SU-DHL-6 (cell line): ENCODE measurements at regions not wholly inside any gene's neighbourhood (a gene's known extent, or its start where the extent isn't known, plus 50 kb on each side); places are given as distances from the start of the nearest gene placed in this dataset.

Experiments used
- H2AFZ ChIP-seq: fragments of 200-600 bp; sonication (generic); 2 replicates; pipeline ENCODE4 v1.6.1; 2014; ENCODE audit warnings: low read depth, mild to moderate bottlenecking, moderate library complexity, mixed read lengths, antibody characterized with exemption, low read length; ENCODE audit not compliant: severe bottlenecking
- H3F3A ChIP-seq: fragments of 200-600 bp; shearing (Covaris generic); 2 replicates; pipeline ENCODE4 v1.6.0; 2016; ENCODE audit warnings: antibody characterized with exemption, mild to moderate bottlenecking; ENCODE audit not compliant: insufficient read depth
- H3K27ac ChIP-seq: fragments of 200-600 bp; sonication (generic); 2 replicates; pipeline ENCODE4 v1.5.1; 2016; ENCODE audit warnings: low read depth, mild to moderate bottlenecking, low read length, moderate library complexity, mixed read lengths
- H3K27me3 ChIP-seq: fragments of 200-600 bp; sonication (generic), shearing (Covaris generic); 2 replicates; pipeline ENCODE4 v1.6.0; 2014; ENCODE audit warnings: mild to moderate bottlenecking, low read length
- H3K36me3 ChIP-seq: fragments of 200-600 bp; sonication (generic); 2 replicates; pipeline ENCODE4 v1.6.1; 2014; ENCODE audit warnings: mild to moderate bottlenecking, low read length, mixed read lengths
- H3K4me2 ChIP-seq: fragments of 300-600, 200-600 bp; shearing (Covaris generic), sonication (generic); 2 replicates; pipeline ENCODE4 v1.6.0; 2014; ENCODE audit warnings: low read length, low read depth, mild to moderate bottlenecking; ENCODE audit not compliant: poor library complexity, severe bottlenecking
- H3K4me3 ChIP-seq: fragments of 200-600 bp; sonication (generic); 2 replicates; pipeline ENCODE4 v1.5.1; 2014; ENCODE audit warnings: antibody characterized with exemption, low read length, mild to moderate bottlenecking, mixed read lengths; ENCODE audit not compliant: insufficient read depth, poor library complexity, severe bottlenecking
- H3K79me2 ChIP-seq: fragments of 200-600 bp; sonication (generic); 2 replicates; pipeline ENCODE4 v1.6.1; 2014; ENCODE audit warnings: mild to moderate bottlenecking, low read length, moderate library complexity; ENCODE audit not compliant: insufficient read depth
- H3K9ac ChIP-seq: fragments of 200-600 bp; sonication (generic); 2 replicates; pipeline ENCODE4 v1.7.0; 2014; ENCODE audit warnings: mild to moderate bottlenecking, low read length
- H3K9me2 ChIP-seq: fragments of 200-600 bp; sonication (generic); replicated peaks from 2 replicates; pipeline ENCODE4 v1.6.1; 2014; ENCODE audit warnings: low read length; ENCODE audit not compliant: insufficient read depth
- H3K9me3 ChIP-seq: fragments of 200-600 bp; sonication (generic); 2 replicates; pipeline ENCODE4 v1.6.1; 2014; ENCODE audit warnings: low read length, mixed read lengths; ENCODE audit not compliant: insufficient read depth
- H4K20me1 ChIP-seq: fragments of 200-600 bp; sonication (generic); 2 replicates; pipeline ENCODE4 v1.6.1; 2014; ENCODE audit warnings: low read depth, mild to moderate bottlenecking, antibody characterized with exemption, low read length, moderate library complexity, mixed read lengths
- CTCF ChIP-seq: fragments of 200-600 bp; sonication (generic); IDR thresholded peaks from one replicate; pipeline ENCODE4 v1.5.1; 2017; ENCODE audit warnings: antibody characterized with exemption, mild to moderate bottlenecking, low read length, moderate library complexity; ENCODE audit not compliant: insufficient read depth, poor library complexity, severe bottlenecking
- EZH2phosphoT487 ChIP-seq: fragments of 200-600 bp; sonication (generic), shearing (Covaris generic); conservative IDR thresholded peaks from 2 replicates; pipeline ENCODE4 v1.6.1; 2018; ENCODE audit warnings: mild to moderate bottlenecking, antibody characterized with exemption, low read length, moderate library complexity, mixed read lengths

- no peaks in the 10 kb centered on the region for H3K36me3 ChIP-seq
- no peak overlapping the region for H3K4me2 ChIP-seq
- H3K9me3 ChIP-seq, result peaks cover 3% of the 10 kb centered on the region; the same call in 1 of the 2 replicates
- no peak overlapping the region for H2AFZ ChIP-seq
- H3K27ac ChIP-seq, result no peak overlapping the region
- H3F3A ChIP-seq, result no peaks in the 10 kb centered on the region
- H3K9ac ChIP-seq, result no peak overlapping the region
- TF ChIP-seq EZH2phosphoT487, result no peak
- no peak for TF ChIP-seq CTCF
- H3K9me2 ChIP-seq, result no peaks in the 10 kb centered on the region
- no peaks in the 10 kb centered on the region for H4K20me1 ChIP-seq
- no peaks in the 10 kb centered on the region for H3K27me3 ChIP-seq
- no peak overlapping the region for H3K4me3 ChIP-seq
- no peaks in the 10 kb centered on the region for H3K79me2 ChIP-seq
Observed at GRCh38 chr18:68436485-68436884, 278.4 kb downstream of the TMX3 start.

GRCh38 chr18:68435581-68435980 is 279.3 kb downstream of the TMX3 start:
- no peak overlapping the region for H2AFZ ChIP-seq
- peaks cover 3% of the 10 kb centered on the region; the same call in 1 of the 2 replicates for H3K9me3 ChIP-seq
- H3K36me3 ChIP-seq, result no peaks in the 10 kb centered on the region
- H3K9me2 ChIP-seq, result no peaks in the 10 kb centered on the region
- H3K4me2 ChIP-seq, result no peak overlapping the region
- no peaks in the 10 kb centered on the region for H3F3A ChIP-seq
- H3K79me2 ChIP-seq, result no peaks in the 10 kb centered on the region
- H3K4me3 ChIP-seq, result no peak overlapping the region
- no peak overlapping the region for H3K9ac ChIP-seq
- no peaks in the 10 kb centered on the region for H4K20me1 ChIP-seq
- TF ChIP-seq CTCF (no peak), EZH2phosphoT487 (no peak)
- no peak overlapping the region for H3K27ac ChIP-seq
- no peaks in the 10 kb centered on the region for H3K27me3 ChIP-seq

- no peaks in the 10 kb centered on the region for H3K79me2 ChIP-seq
- H3K27ac ChIP-seq, result no peak overlapping the region
- H3K4me3 ChIP-seq, result no peak overlapping the region
- no peaks in the 10 kb centered on the region for H3K27me3 ChIP-seq
- H3K4me2 ChIP-seq, result no peak overlapping the region
- H3K9ac ChIP-seq, result no peak overlapping the region
- peaks cover 3% of the 10 kb centered on the region; the same call in 1 of the 2 replicates for H3K9me3 ChIP-seq
- H3F3A ChIP-seq, result no peaks in the 10 kb centered on the region
- no peak for TF ChIP-seq EZH2phosphoT487
- TF ChIP-seq CTCF, result no peak
- H2AFZ ChIP-seq, result no peak overlapping the region
- H4K20me1 ChIP-seq, result no peaks in the 10 kb centered on the region
- no peaks in the 10 kb centered on the region for H3K36me3 ChIP-seq
- no peaks in the 10 kb centered on the region for H3K9me2 ChIP-seq
Observed at GRCh38 chr18:68431922-68432198, 283.0 kb downstream of the TMX3 start.
